ENCODE measurements at regions not wholly inside any gene's neighbourhood (a gene's known extent, or its start where the extent isn't known, plus 50 kb on each side); places are given as distances from the start of the nearest gene placed in this dataset.

- no peak for DNase-seq
Measured at GRCh38 chr20:4069751-4070150, 54.4 kb upstream of the RNF24 start.

- peak; percentile 16 for DNase-seq
Measured at GRCh38 chr20:4068708-4069107, 53.4 kb upstream of the RNF24 start.

GRCh38 chr20:4067600-4068261 lies 52.4 kb upstream of the RNF24 start:
- DNase-seq, result no peak

- no peak for DNase-seq
Measured at GRCh38 chr20:4066551-4066950, 51.2 kb upstream of the RNF24 start.

- DNase-seq, result no peak
Measured at GRCh38 chr20:4065391-4065844, 50.1 kb upstream of the RNF24 start.

All from COR-L47 (cell line).